HepG2 (cell line): ENCODE measurements at regions not wholly inside any gene's neighbourhood (a gene's known extent, or its start where the extent isn't known, plus 50 kb on each side); places are given as distances from the start of the nearest gene placed in this dataset.

ENCODE experiments used
- CCDC6 ChIP-seq: sonication (generic); formaldehyde crosslinking; IDR thresholded peaks from 2 replicates; pipeline ENCODE4 v1.8.1; 2022; ENCODE audit warnings: mild to moderate bottlenecking, missing genetic modification reagents, moderate library complexity
- HMG20B ChIP-seq: conservative IDR thresholded peaks from 2 replicates; pipeline ENCODE4 v1.6.1; 2016; ENCODE audit warnings: missing genetic modification reagents, missing compliant biosample characterization
- KLF9 ChIP-seq: IDR thresholded peaks from 2 replicates; pipeline ENCODE4 v1.6.1; 2016; ENCODE audit warnings: low read depth
- MAX ChIP-seq: IDR thresholded peaks from 2 replicates; pipeline ENCODE4 v1.6.1; 2012; ENCODE audit warnings: inconsistent platforms
- MIER3 ChIP-seq: IDR thresholded peaks from 2 replicates; pipeline ENCODE4 v1.6.1; 2016; ENCODE audit warnings: missing compliant biosample characterization, borderline replicate concordance
- MXD4 ChIP-seq: IDR thresholded peaks from 2 replicates; pipeline ENCODE4 v1.6.1; 2016; ENCODE audit warnings: mild to moderate bottlenecking, missing biosample characterization, missing genetic modification reagents
- PHF21A ChIP-seq: sonication (generic); formaldehyde crosslinking; IDR thresholded peaks from 2 replicates; pipeline ENCODE4 v1.5.0; 2020; ENCODE audit warnings: mild to moderate bottlenecking, missing genetic modification reagents
- RARA ChIP-seq: IDR thresholded peaks from 2 replicates; pipeline ENCODE4 v1.6.1; 2016; ENCODE audit warnings: missing genetic modification reagents, missing compliant biosample characterization
- RARG ChIP-seq: sonication (generic); formaldehyde crosslinking; IDR thresholded peaks from 2 replicates; pipeline ENCODE4 v1.4.0; 2020; ENCODE audit warnings: low read depth, mild to moderate bottlenecking, missing genetic modification reagents
- RBAK ChIP-seq: sonication (generic); formaldehyde crosslinking; IDR thresholded peaks from 2 replicates; pipeline ENCODE4 v1.5.1; 2020; ENCODE audit warnings: mild to moderate bottlenecking, missing genetic modification reagents
- SMARCE1 ChIP-seq: fragments of 450-650 bp; IDR thresholded peaks from 2 replicates; pipeline ENCODE4 v1.6.1; 2017; ENCODE audit warnings: borderline replicate concordance
- SOX13 ChIP-seq, 3 experiments: fragments of 450-650 bp in 1 of 3; sonication (generic) in 1 of 3; formaldehyde crosslinking in 1 of 3; IDR thresholded peaks in 2 of 3; conservative IDR thresholded peaks in 1 of 3; 2 replicates each; pipeline versions ENCODE4 v1.5.0 to v1.6.1; 2016 to 2020; ENCODE audit warnings: antibody characterized with exemption in 1 of 3, mild to moderate bottlenecking in 1 of 3, missing compliant biosample characterization in 1 of 3, missing genetic modification reagents in 1 of 3, moderate library complexity in 1 of 3
- SP140L ChIP-seq: sonication (generic); formaldehyde crosslinking; IDR thresholded peaks from 2 replicates; pipeline ENCODE4 v1.4.0; 2020; ENCODE audit warnings: missing genetic modification reagents, borderline replicate concordance
- SUZ12 ChIP-seq: fragments of 150-350 bp; IDR thresholded peaks from 2 replicates; pipeline ENCODE4 v1.6.1; 2014; ENCODE audit warnings: low read depth, low read length
- TBX2 ChIP-seq: sonication (generic); formaldehyde crosslinking; IDR thresholded peaks from 2 replicates; pipeline ENCODE4 v1.5.0; 2020; ENCODE audit warnings: missing genetic modification reagents, mild to moderate bottlenecking, borderline replicate concordance
- TCF7L2 ChIP-seq: IDR thresholded peaks from 2 replicates; pipeline ENCODE4 v1.6.1; 2011; ENCODE audit warnings: mild to moderate bottlenecking, low read depth, low read length, moderate library complexity
- ZFP36L1 ChIP-seq: sonication (generic); formaldehyde crosslinking; IDR thresholded peaks from 2 replicates; pipeline ENCODE4 v1.8.0; 2022; ENCODE audit warnings: mild to moderate bottlenecking, missing genetic modification reagents, moderate library complexity
- ZNF710 ChIP-seq: sonication (generic); formaldehyde crosslinking; IDR thresholded peaks from 2 replicates; pipeline ENCODE4 v1.5.0; 2020; ENCODE audit warnings: mild to moderate bottlenecking, missing genetic modification reagents, borderline replicate concordance
- TF ChIP-seq, protein P1 (sequence below): sonication (generic); formaldehyde crosslinking; IDR thresholded peaks from 2 replicates; pipeline ENCODE4 v1.4.0; 2020; ENCODE audit warnings: missing genetic modification reagents
- TF ChIP-seq, protein P2 (sequence below): sonication (generic); formaldehyde crosslinking; IDR thresholded peaks from 2 replicates; pipeline ENCODE4 v1.5.1; 2020; ENCODE audit warnings: missing genetic modification reagents, mild to moderate bottlenecking, borderline replicate concordance
- TF ChIP-seq, protein P3 (sequence below): sonication (generic); formaldehyde crosslinking; IDR thresholded peaks from 2 replicates; pipeline ENCODE4 v1.4.0; 2020; ENCODE audit warnings: low read depth, mild to moderate bottlenecking, missing genetic modification reagents
- TF ChIP-seq, protein P4 (sequence below): sonication (generic); formaldehyde crosslinking; IDR thresholded peaks from 2 replicates; pipeline ENCODE4 v1.4.0; 2020; ENCODE audit warnings: missing genetic modification reagents

- TF ChIP-seq RARG (no peak), SUZ12 (no peak), PHF21A (CRISPR knock-in tag) (peak; percentile 61; the same call in 1 of the 2 replicates), KLF9 (0 out of 2 replicates have a peak, but pooled peaks have one; percentile 61), TCF7L2 (no peak), RBAK (no peak), MXD4 (no peak), ZNF710 (CRISPR knock-in tag) (0 out of 2 replicates have a peak, but pooled peaks have one; percentile 28), TBX2 (CRISPR knock-in tag) (no peak; the same call in 1 of the 2 replicates), SOX13 (IDR thresholded peaks at IDR 0.05) (no peak), SOX13 (CRISPR knock-in tag; conservative IDR thresholded peaks at IDR 0.05 in 1 of 2, IDR thresholded peaks at IDR 0.05 in 1 of 2) (peak in 1 of 2 experiments; percentile 80; a peak in 2 of 4 replicates), MIER3 (CRISPR knock-in tag) (no peak), ZFP36L1 (CRISPR knock-in tag) (no peak), SP140L (CRISPR knock-in tag) (peak; percentile 52; the same call in 1 of the 2 replicates), SMARCE1 (no peak), RARA (CRISPR knock-in tag) (peak; percentile 36; the same call in 1 of the 2 replicates), CCDC6 (CRISPR knock-in tag) (no peak), MAX (no peak), HMG20B (no peak)
- TF ChIP-seq, protein P1, sequence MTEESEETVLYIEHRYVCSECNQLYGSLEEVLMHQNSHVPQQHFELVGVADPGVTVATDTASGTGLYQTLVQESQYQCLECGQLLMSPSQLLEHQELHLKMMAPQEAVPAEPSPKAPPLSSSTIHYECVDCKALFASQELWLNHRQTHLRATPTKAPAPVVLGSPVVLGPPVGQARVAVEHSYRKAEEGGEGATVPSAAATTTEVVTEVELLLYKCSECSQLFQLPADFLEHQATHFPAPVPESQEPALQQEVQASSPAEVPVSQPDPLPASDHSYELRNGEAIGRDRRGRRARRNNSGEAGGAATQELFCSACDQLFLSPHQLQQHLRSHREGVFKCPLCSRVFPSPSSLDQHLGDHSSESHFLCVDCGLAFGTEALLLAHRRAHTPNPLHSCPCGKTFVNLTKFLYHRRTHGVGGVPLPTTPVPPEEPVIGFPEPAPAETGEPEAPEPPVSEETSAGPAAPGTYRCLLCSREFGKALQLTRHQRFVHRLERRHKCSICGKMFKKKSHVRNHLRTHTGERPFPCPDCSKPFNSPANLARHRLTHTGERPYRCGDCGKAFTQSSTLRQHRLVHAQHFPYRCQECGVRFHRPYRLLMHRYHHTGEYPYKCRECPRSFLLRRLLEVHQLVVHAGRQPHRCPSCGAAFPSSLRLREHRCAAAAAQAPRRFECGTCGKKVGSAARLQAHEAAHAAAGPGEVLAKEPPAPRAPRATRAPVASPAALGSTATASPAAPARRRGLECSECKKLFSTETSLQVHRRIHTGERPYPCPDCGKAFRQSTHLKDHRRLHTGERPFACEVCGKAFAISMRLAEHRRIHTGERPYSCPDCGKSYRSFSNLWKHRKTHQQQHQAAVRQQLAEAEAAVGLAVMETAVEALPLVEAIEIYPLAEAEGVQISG (CRISPR knock-in tag) = no peak
- TF ChIP-seq, protein P2, sequence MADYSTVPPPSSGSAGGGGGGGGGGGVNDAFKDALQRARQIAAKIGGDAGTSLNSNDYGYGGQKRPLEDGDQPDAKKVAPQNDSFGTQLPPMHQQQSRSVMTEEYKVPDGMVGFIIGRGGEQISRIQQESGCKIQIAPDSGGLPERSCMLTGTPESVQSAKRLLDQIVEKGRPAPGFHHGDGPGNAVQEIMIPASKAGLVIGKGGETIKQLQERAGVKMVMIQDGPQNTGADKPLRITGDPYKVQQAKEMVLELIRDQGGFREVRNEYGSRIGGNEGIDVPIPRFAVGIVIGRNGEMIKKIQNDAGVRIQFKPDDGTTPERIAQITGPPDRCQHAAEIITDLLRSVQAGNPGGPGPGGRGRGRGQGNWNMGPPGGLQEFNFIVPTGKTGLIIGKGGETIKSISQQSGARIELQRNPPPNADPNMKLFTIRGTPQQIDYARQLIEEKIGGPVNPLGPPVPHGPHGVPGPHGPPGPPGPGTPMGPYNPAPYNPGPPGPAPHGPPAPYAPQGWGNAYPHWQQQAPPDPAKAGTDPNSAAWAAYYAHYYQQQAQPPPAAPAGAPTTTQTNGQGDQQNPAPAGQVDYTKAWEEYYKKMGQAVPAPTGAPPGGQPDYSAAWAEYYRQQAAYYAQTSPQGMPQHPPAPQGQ (CRISPR knock-in tag) = no peak
- TF ChIP-seq, protein P3, sequence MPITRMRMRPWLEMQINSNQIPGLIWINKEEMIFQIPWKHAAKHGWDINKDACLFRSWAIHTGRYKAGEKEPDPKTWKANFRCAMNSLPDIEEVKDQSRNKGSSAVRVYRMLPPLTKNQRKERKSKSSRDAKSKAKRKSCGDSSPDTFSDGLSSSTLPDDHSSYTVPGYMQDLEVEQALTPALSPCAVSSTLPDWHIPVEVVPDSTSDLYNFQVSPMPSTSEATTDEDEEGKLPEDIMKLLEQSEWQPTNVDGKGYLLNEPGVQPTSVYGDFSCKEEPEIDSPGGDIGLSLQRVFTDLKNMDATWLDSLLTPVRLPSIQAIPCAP (CRISPR knock-in tag) = no peak
- TF ChIP-seq, protein P4, sequence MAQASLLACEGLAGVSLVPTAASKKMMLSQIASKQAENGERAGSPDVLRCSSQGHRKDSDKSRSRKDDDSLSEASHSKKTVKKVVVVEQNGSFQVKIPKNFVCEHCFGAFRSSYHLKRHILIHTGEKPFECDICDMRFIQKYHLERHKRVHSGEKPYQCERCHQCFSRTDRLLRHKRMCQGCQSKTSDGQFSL (CRISPR knock-in tag) = no peak
These were observed 362.6 kb downstream of the GASK1B start (continued) for GRCh38 chr4:157810137-157810774.
